COLO829 (cell line): ENCODE measurements at regions not wholly inside any gene's neighbourhood (a gene's known extent, or its start where the extent isn't known, plus 50 kb on each side); places are given as distances from the start of the nearest gene placed in this dataset.

Experiments
- DNase-seq: peaks from one replicate; pipeline ENCODE4 v3.0.0; 2012; ENCODE audit warnings: low spot score

- DNase-seq, result no peak
Measured at GRCh38 chr7:106419455-106420182, 134.8 kb upstream of the NAMPT start.

GRCh38 chr7:106418526-106418925 lies 133.7 kb upstream of the NAMPT start:
- no peak for DNase-seq

- no peak for DNase-seq
Measured at GRCh38 chr7:106418094-106418493, 133.3 kb upstream of the NAMPT start.

GRCh38 chr7:106417273-106417902 lies 132.6 kb upstream of the NAMPT start:
- DNase-seq, result no peak

- no peak for DNase-seq
Measured at GRCh38 chr7:106416430-106416829, 131.6 kb upstream of the NAMPT start.

GRCh38 chr7:106415433-106415832 lies 130.7 kb upstream of the NAMPT start:
- no peak for DNase-seq

- no peak for DNase-seq
Measured at GRCh38 chr7:106413446-106413845, 128.7 kb upstream of the NAMPT start.

- no peak for DNase-seq
Measured at GRCh38 chr7:106405697-106406141, 120.9 kb upstream of the NAMPT start.

- no peak for DNase-seq
Measured at GRCh38 chr7:106402898-106403297, 118.1 kb upstream of the NAMPT start.

- no peak for DNase-seq
Measured at GRCh38 chr7:106400923-106401322, 116.1 kb upstream of the NAMPT start.

- DNase-seq, result no peak
Measured at GRCh38 chr7:106398786-106399185, 114.0 kb upstream of the NAMPT start.

GRCh38 chr7:106397994-106398393 lies 113.2 kb upstream of the NAMPT start:
- no peak for DNase-seq

- DNase-seq, result no peak
Measured at GRCh38 chr7:106394526-106394925, 109.7 kb upstream of the NAMPT start.

- DNase-seq, result no peak
Measured at GRCh38 chr7:106393564-106394251, 108.9 kb upstream of the NAMPT start.

- no peak for DNase-seq
Measured at GRCh38 chr7:106392590-106392989, 107.8 kb upstream of the NAMPT start.

- no peak for DNase-seq
Measured at GRCh38 chr7:106392144-106392543, 107.4 kb upstream of the NAMPT start.

GRCh38 chr7:106386958-106387357 lies 102.2 kb upstream of the NAMPT start:
- no peak for DNase-seq

- DNase-seq, result no peak
Measured at GRCh38 chr7:106384373-106384772, 99.6 kb upstream of the NAMPT start.

- DNase-seq, result no peak
Measured at GRCh38 chr7:106382929-106383328, 98.1 kb upstream of the NAMPT start.

GRCh38 chr7:106382129-106382528 lies 97.3 kb upstream of the NAMPT start:
- no peak for DNase-seq

- no peak for DNase-seq
Measured at GRCh38 chr7:106381252-106381651, 96.5 kb upstream of the NAMPT start.

- DNase-seq, result no peak
Measured at GRCh38 chr7:106377847-106378361, 93.1 kb upstream of the NAMPT start.
